Left ventricle myocardium superior (tissue), 1 donor: ENCODE measurements at regions not wholly inside any gene's neighbourhood (a gene's known extent, or its start where the extent isn't known, plus 50 kb on each side); places are given as distances from the start of the nearest gene placed in this dataset.

Source experiments
- ATAC-seq: fragments of 200-7000 bp; cut with Tn5 transposase; one replicate; pipeline ENCODE4 v1.9.1; 2020; ENCODE audit warnings: mild to moderate bottlenecking, moderate library complexity
- DNase-seq: peaks from one replicate; pipeline ENCODE4 v3.0.0-alpha.2; 2020
- intact Hi-C: fragments of 100-400 bp; cut with micrococcal nuclease; formaldehyde crosslinking; loops from one replicate; pipeline ENCODE4 v1.11.0; 2022
- donor health status: DM: no; HTN: yes; CAD: no; lungs with severe emphysema.

GRCh38 chr21:24183077-24183476, 1424.2 kb downstream of the MRPL39 start:
- ATAC-seq (no peak), DNase-seq (no peak)
- intact Hi-C loops, result no loop called here

- no peak for DNase-seq
- no peak for ATAC-seq
- intact Hi-C loops, result no loop called here
These were observed 1428.2 kb downstream of the MRPL39 start for GRCh38 chr21:24179110-24179509.

- intact Hi-C loops, result no loop called here
- ATAC-seq (no peak), DNase-seq (no peak)
These were observed 1432.2 kb downstream of the MRPL39 start for GRCh38 chr21:24175106-24175505.

GRCh38 chr21:24171736-24172135, 1435.5 kb downstream of the MRPL39 start:
- DNase-seq (no peak), ATAC-seq (no peak)
- intact Hi-C loops, result no loop called here

GRCh38 chr21:24163539-24163938, 1443.7 kb downstream of the MRPL39 start:
- no peak for ATAC-seq
- intact Hi-C loops, result no loop called here

GRCh38 chr21:24160528-24160927, 1446.8 kb downstream of the MRPL39 start:
- intact Hi-C loops, result no loop called here
- no peak for DNase-seq
- no peak for ATAC-seq

More at GRCh38 chr21:24163539-24163938, 1443.7 kb downstream of the MRPL39 start:
- DNase-seq, result no peak

- intact Hi-C loops, result no loop called here
- ATAC-seq, result no peak
- DNase-seq, result no peak
These were observed 1454.1 kb downstream of the MRPL39 start for GRCh38 chr21:24153137-24153536.

- ATAC-seq (no peak), DNase-seq (no peak)
- intact Hi-C loops, result no loop called here
These were observed 1456.5 kb downstream of the MRPL39 start for GRCh38 chr21:24150753-24151152.

- ATAC-seq (no peak), DNase-seq (no peak)
- intact Hi-C loops, result no loop called here
These were observed 1458.8 kb downstream of the MRPL39 start for GRCh38 chr21:24148461-24148860.

- intact Hi-C loops, result no loop called here
- DNase-seq (no peak), ATAC-seq (no peak)
These were observed 1459.6 kb downstream of the MRPL39 start for GRCh38 chr21:24147674-24148073.

- intact Hi-C loops, result no loop called here
- no peak for ATAC-seq
- DNase-seq, result no peak
These were observed 1476.2 kb downstream of the MRPL39 start for GRCh38 chr21:24131056-24131455.

- no peak for DNase-seq
- no peak for ATAC-seq
- intact Hi-C loops, result no loop called here
These were observed 1479.6 kb downstream of the MRPL39 start for GRCh38 chr21:24127651-24128050.

GRCh38 chr21:24123785-24124184, 1483.5 kb downstream of the MRPL39 start:
- DNase-seq, result no peak
- intact Hi-C loops, result no loop called here
- no peak for ATAC-seq

GRCh38 chr21:24118738-24119459, 1488.4 kb downstream of the MRPL39 start:
- DNase-seq (no peak), ATAC-seq (no peak)
- intact Hi-C loops, result no loop called here

GRCh38 chr21:24115141-24115540, 1492.1 kb downstream of the MRPL39 start:
- DNase-seq, result no peak
- intact Hi-C loops, result no loop called here
- no peak for ATAC-seq

- ATAC-seq (no peak), DNase-seq (no peak)
- intact Hi-C loops, result no loop called here
These were observed 1495.3 kb downstream of the MRPL39 start for GRCh38 chr21:24112020-24112419.

- intact Hi-C loops, result no loop called here
- ATAC-seq, result no peak
- no peak for DNase-seq
These were observed 1496.4 kb downstream of the MRPL39 start for GRCh38 chr21:24110846-24111245.

- ATAC-seq (no peak), DNase-seq (no peak)
- intact Hi-C loops, result no loop called here
These were observed 1510.1 kb downstream of the MRPL39 start for GRCh38 chr21:24097181-24097580.

- ATAC-seq (no peak), DNase-seq (no peak)
- intact Hi-C loops, result no loop called here
These were observed 1510.6 kb downstream of the MRPL39 start for GRCh38 chr21:24096651-24097050.

- DNase-seq (no peak), ATAC-seq (no peak)
- intact Hi-C loops, result no loop called here
These were observed 1514.2 kb downstream of the MRPL39 start for GRCh38 chr21:24093032-24093431.

- DNase-seq (no peak), ATAC-seq (no peak)
- intact Hi-C loops, result no loop called here
These were observed 1531.1 kb downstream of the MRPL39 start for GRCh38 chr21:24076179-24076578.

- intact Hi-C loops, result no loop called here
- DNase-seq (no peak), ATAC-seq (no peak)
These were observed 1551.6 kb downstream of the MRPL39 start for GRCh38 chr21:24055696-24056095.
